8988T (cell line): ENCODE measurements at regions not wholly inside any gene's neighbourhood (a gene's known extent, or its start where the extent isn't known, plus 50 kb on each side); places are given as distances from the start of the nearest gene placed in this dataset.

Source experiments
- DNase-seq: peaks from one replicate; pipeline ENCODE4 v3.0.0; 2011

DNA sequence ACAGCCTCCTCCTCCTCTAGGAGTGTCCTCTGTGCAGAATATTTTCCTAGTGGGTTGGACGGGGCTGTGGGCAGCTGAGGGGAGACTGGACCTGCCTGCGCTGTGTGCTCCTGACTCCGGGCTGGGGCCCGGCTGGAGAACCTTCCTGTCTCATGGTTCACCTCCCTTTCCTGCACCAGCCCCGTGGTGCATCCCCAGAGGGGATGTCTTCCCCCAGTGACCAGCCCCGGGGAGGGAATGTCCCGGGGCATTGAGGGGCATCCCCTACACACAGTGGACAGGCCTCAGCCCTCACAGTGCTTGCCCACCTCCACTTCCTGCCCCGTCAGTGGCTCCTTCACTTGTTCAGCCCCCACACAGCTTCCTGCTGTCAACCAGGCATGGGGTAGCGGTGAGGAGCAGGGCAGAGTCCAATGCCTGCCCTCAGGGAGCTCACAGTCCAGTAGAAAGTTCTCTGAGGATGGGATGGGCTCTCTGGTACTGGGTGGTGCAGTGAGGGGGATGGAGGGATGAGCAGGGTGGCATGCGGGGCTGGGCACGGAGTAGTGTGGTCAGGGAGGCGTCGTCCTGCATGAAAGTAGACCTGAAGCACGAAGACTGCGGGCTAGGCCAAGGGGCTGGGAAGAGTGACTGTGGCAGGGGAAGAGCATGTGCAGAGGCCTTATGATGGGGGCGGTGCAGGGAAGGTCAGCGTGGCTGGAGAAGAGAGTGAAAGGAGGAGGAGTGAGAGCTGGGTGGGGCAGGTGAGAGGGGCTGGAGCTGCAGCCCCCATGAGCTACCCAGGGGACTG lies 52.1 kb upstream of the PITX1 start:
- no peak for DNase-seq

DNA sequence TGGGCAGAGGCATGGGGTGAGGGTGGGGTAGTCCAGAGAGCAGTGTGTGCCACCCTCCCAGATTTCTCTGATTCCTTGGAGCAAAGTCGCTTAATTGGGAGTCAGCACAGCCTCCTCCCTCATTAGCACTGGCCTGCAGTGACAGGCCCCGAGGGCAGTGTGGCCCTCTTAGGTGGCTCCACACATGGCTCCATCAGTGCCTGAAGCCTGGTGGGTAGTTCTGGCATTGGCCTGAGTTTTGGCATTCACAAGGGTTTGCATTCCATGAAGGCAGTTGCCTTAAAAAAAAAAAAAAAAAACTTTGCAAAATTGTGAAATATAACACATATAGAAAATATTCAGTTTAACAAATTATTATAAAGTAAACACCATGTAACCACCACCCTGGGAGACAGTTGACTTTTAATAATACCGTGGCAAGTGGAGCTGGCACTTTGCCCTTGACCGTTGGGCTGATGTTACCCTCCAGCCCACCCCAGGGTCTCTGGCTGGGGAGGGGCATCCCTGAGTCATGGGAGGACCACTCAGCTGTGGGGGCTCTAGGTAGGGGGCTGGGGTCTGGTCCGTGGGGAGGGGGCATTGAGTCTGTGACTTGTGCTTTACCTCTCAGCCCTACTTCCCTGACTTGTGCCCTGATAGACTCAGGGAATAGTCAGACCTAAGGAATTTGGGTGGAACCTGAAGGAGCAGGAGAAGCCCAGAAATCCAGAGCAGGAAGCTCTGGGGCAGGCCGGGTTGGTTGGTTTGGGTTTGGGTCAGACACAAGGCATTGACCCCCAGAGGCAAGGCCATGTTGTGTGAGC lies 51.3 kb upstream of the PITX1 start:
- peak; percentile 56 for DNase-seq
